ENCODE measurements at regions not wholly inside any gene's neighbourhood (a gene's known extent, or its start where the extent isn't known, plus 50 kb on each side); places are given as distances from the start of the nearest gene placed in this dataset.

- peaks cover 29% of the 10 kb centered on the region for H3K4me1 Mint-ChIP-seq (ENCODE audit: unreplicated experiment)
- DNase-seq (ENCODE audit: extremely low spot score, unreplicated experiment) = no peak
- TF ChIP-seq CTCF (conservative IDR thresholded peaks at IDR 0.05) = no peak
- peaks cover 12% of the 10 kb centered on the region for H3K9me3 Mint-ChIP-seq
- H3K27me3 Mint-ChIP-seq = no peaks in the 10 kb centered on the region
- H3K4me3 Mint-ChIP-seq = no peak overlapping the region
- no peak overlapping the region for H3K27ac Mint-ChIP-seq
- H3K36me3 Mint-ChIP-seq = peaks cover 3% of the 10 kb centered on the region
Measured at GRCh38 chr5:174446988-174447387, 277.4 kb upstream of the MSX2 start.

GRCh38 chr5:174448041-174448440 is 276.3 kb upstream of the MSX2 start:
- no peak for TF ChIP-seq CTCF (conservative IDR thresholded peaks at IDR 0.05)
- Mint-ChIP-seq H3K9me3 (peaks cover 12% of the 10 kb centered on the region), H3K4me3 (no peak overlapping the region), H3K36me3 (peaks cover 3% of the 10 kb centered on the region), H3K27ac (no peak overlapping the region), H3K4me1 (ENCODE audit: unreplicated experiment) (peaks cover 29% of the 10 kb centered on the region), H3K27me3 (no peaks in the 10 kb centered on the region)
- no peak for DNase-seq (ENCODE audit: extremely low spot score, unreplicated experiment)

GRCh38 chr5:174448662-174449061 is 275.7 kb upstream of the MSX2 start:
- TF ChIP-seq CTCF (conservative IDR thresholded peaks at IDR 0.05) = no peak
- DNase-seq (ENCODE audit: extremely low spot score, unreplicated experiment) = no peak
- no peaks in the 10 kb centered on the region for H3K27me3 Mint-ChIP-seq
- H3K27ac Mint-ChIP-seq = no peak overlapping the region
- H3K36me3 Mint-ChIP-seq = peaks cover 3% of the 10 kb centered on the region
- H3K4me1 Mint-ChIP-seq (ENCODE audit: unreplicated experiment) = peaks cover 29% of the 10 kb centered on the region
- no peak overlapping the region for H3K4me3 Mint-ChIP-seq
- H3K9me3 Mint-ChIP-seq = peaks cover 12% of the 10 kb centered on the region

GRCh38 chr5:174453690-174454089 is 270.7 kb upstream of the MSX2 start:
- Mint-ChIP-seq H3K27me3 (peaks cover 3% of the 10 kb centered on the region), H3K27ac (no peak overlapping the region), H3K36me3 (peaks cover 2% of the 10 kb centered on the region), H3K9me3 (no peaks in the 10 kb centered on the region), H3K4me3 (no peak overlapping the region), H3K4me1 (ENCODE audit: unreplicated experiment) (peaks cover 17% of the 10 kb centered on the region)
- TF ChIP-seq CTCF (conservative IDR thresholded peaks at IDR 0.05) = no peak
- no peak for DNase-seq (ENCODE audit: extremely low spot score, unreplicated experiment)

GRCh38 chr5:174454464-174454863 is 269.9 kb upstream of the MSX2 start:
- TF ChIP-seq CTCF (conservative IDR thresholded peaks at IDR 0.05) = no peak
- Mint-ChIP-seq H3K36me3 (no peaks in the 10 kb centered on the region), H3K4me1 (ENCODE audit: unreplicated experiment) (peaks cover 20% of the 10 kb centered on the region), H3K27me3 (peaks cover 3% of the 10 kb centered on the region), H3K4me3 (no peak overlapping the region), H3K27ac (no peak overlapping the region), H3K9me3 (no peaks in the 10 kb centered on the region)
- DNase-seq (ENCODE audit: extremely low spot score, unreplicated experiment) = no peak

GRCh38 chr5:174454890-174455289 is 269.5 kb upstream of the MSX2 start:
- H3K36me3 Mint-ChIP-seq = no peaks in the 10 kb centered on the region
- no peak for TF ChIP-seq CTCF (conservative IDR thresholded peaks at IDR 0.05)

More at GRCh38 chr5:174454890-174455289, 269.5 kb upstream of the MSX2 start:
- Mint-ChIP-seq H3K4me3 (no peak overlapping the region), H3K27ac (no peak overlapping the region), H3K4me1 (ENCODE audit: unreplicated experiment) (peaks cover 23% of the 10 kb centered on the region), H3K9me3 (no peaks in the 10 kb centered on the region), H3K27me3 (peaks cover 3% of the 10 kb centered on the region)
- DNase-seq (ENCODE audit: extremely low spot score, unreplicated experiment) = no peak
